T-cell (primary cell): ENCODE measurements at regions not wholly inside any gene's neighbourhood (a gene's known extent, or its start where the extent isn't known, plus 50 kb on each side); places are given as distances from the start of the nearest gene placed in this dataset.
A peak's percentile ranks its signal among the peaks of the same experiment; 100 is the strongest.

Experiments used
- ATAC-seq, 4 experiments: fragments of 200-7000 bp in 3 of 4; fragments of 150-1000 bp in 1 of 4; cut with Tn5 transposase; replicated peaks in 1 of 4; 1 replicate in 3 of 4; 2 replicates in 1 of 4; pipeline ENCODE4 v1.10.0; 2021; ENCODE audit warnings: moderate library complexity in 3 of 4, mild to moderate bottlenecking in 2 of 4, moderate number of reproducible peaks in 1 of 4
- CTCF ChIA-PET, 2 donors: fragments of 300-600 bp; sonication (Branson Sonifier 250); formaldehyde crosslinking; loops; one replicate each; lab custom pipeline; 2022; ENCODE audit warnings: antibody characterized with exemption in 2 of 2; lab: Charles Lee
- POLR2A ChIA-PET, 2 donors: fragments of 300-600 bp; sonication (Branson Sonifier 250); formaldehyde crosslinking; loops; one replicate each; lab custom pipeline; 2022; ENCODE audit warnings: antibody characterized with exemption in 2 of 2; lab: Charles Lee
- DNase-seq, 35 experiments: peaks; one replicate each; pipeline versions ENCODE4 v3.0.0 to v3.0.0-alpha.2; 2013 to 2023
- H3K27ac ChIP-seq: one replicate; pipeline ENCODE4 v1.5.1; 2013; ENCODE audit warnings: low read length
- H3K27me3 ChIP-seq, 2 experiments: replicated peaks in 1 of 2; 1 replicate in 1 of 2; 2 replicates in 1 of 2; pipeline versions ENCODE4 v1.6.1 to v1.7.0; 2013; ENCODE audit warnings: low read length in 1 of 2, mixed read lengths in 1 of 2; ENCODE audit not compliant: control insufficient read depth in 2 of 2, insufficient read depth in 2 of 2; ENCODE audit errors: extremely low read depth in 1 of 2
- H3K36me3 ChIP-seq, 2 donors: 1 replicate in 1 of 2; 2 replicates in 1 of 2; pipeline versions ENCODE4 v1.6.1 to v1.7.0; 2013; ENCODE audit warnings: low read length in 1 of 2; ENCODE audit not compliant: control insufficient read depth in 2 of 2, insufficient read depth in 1 of 2; ENCODE audit errors: extremely low read depth in 1 of 2
- H3K4me1 ChIP-seq, 2 experiments: 1 replicate in 1 of 2; 2 replicates in 1 of 2; pipeline versions ENCODE4 v1.6.1 to v1.7.0; 2013; ENCODE audit warnings: low read length in 2 of 2, mixed read lengths in 1 of 2; ENCODE audit not compliant: insufficient read depth in 2 of 2, control insufficient read depth in 1 of 2; ENCODE audit errors: extremely low read depth in 1 of 2
- H3K4me3 ChIP-seq, 2 donors: 1 replicate in 1 of 2; 2 replicates in 1 of 2; pipeline versions ENCODE4 v1.5.1 to v1.7.0; 2013; ENCODE audit warnings: mild to moderate bottlenecking in 2 of 2, low read length in 1 of 2, moderate library complexity in 1 of 2; ENCODE audit not compliant: control insufficient read depth in 1 of 2; ENCODE audit errors: extremely low read depth in 1 of 2
- H3K9me3 ChIP-seq: 2 replicates; pipeline ENCODE4 v1.7.0; 2013
- H3K27ac Mint-ChIP-seq, 2 donors: one replicate each; pipeline ENCODE4 v1.8.0; 2020 to 2021; ENCODE audit warnings: mild to moderate bottlenecking in 2 of 2, mixed read lengths in 2 of 2
- H3K27me3 Mint-ChIP-seq, 2 donors: one replicate each; pipeline ENCODE4 v1.8.0; 2021 to 2022; ENCODE audit warnings: mixed read lengths in 2 of 2
- H3K36me3 Mint-ChIP-seq: one replicate; pipeline ENCODE4 v1.8.0; 2021; ENCODE audit warnings: mixed read lengths
- H3K4me1 Mint-ChIP-seq, 3 donors: one replicate each; pipeline ENCODE4 v1.8.0; 2020 to 2022; ENCODE audit warnings: mixed read lengths in 3 of 3, mild to moderate bottlenecking in 1 of 3
- H3K4me3 Mint-ChIP-seq, 3 donors: one replicate each; pipeline ENCODE4 v1.8.0; 2020 to 2022; ENCODE audit warnings: mild to moderate bottlenecking in 3 of 3, mixed read lengths in 3 of 3, moderate library complexity in 3 of 3
- H3K9me3 Mint-ChIP-seq, 3 donors: one replicate each; pipeline ENCODE4 v1.8.0; 2020 to 2022; ENCODE audit warnings: mixed read lengths in 3 of 3
- WGBS: methylation state at CpG from one replicate; pipeline ENCODE4 v1.1.5; 2013; ENCODE audit warnings: missing lambda C conversion rate; ENCODE audit not compliant: insufficient coverage; 5-methylcytosine and 5-hydroxymethylcytosine counted together

DNA sequence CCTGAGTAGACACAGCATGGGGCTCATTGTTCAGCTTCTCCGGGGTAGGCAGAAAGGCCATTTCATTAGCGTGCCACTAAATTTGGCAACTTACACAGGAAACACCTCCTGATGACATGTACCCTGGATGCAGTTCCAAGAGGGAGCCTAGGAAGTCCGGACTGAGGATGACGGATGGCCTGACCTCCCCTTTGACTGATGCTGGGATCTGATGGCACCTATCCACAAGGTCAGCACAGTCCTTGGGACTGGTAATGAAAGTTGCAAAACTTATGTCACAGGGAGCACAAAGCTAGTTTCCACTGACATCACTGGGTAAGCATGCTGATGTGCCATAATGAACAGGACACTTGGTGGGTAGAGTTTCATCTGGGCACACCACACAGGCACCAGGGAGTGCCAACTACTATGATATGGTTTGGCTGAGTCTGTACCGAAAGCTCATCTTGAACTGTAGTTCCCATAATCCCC lies 126.7 kb upstream of the ARL4C start:
- Histone ChIP-seq H3K27me3 (peaks cover 0 to 8% of the 10 kb centered on the region in 2 experiments), H3K36me3 (no peaks in the 10 kb centered on the region), H3K9me3 (no peaks in the 10 kb centered on the region), H3K27ac (no peak overlapping the region), H3K4me1 (no peaks in the 10 kb centered on the region), H3K4me3 (no peak overlapping the region)
- Mint-ChIP-seq H3K27me3 (peaks cover 5 to 8% of the 10 kb centered on the region in 2 donors), H3K36me3 (no peaks in the 10 kb centered on the region), H3K9me3 (no peaks in the 10 kb centered on the region), H3K4me1 (peaks cover 9 to 12% (median 12%) of the 10 kb centered on the region in 3 donors), H3K4me3 (no peak overlapping the region), H3K27ac (no peak overlapping the region)
- ATAC-seq (no peak), DNase-seq (no peak)
- WGBS, result 94% methylated on average over 5 of the region's 5 CpGs
- ChIA-PET CTCF (no interaction called here), POLR2A (no interaction called here)

DNA sequence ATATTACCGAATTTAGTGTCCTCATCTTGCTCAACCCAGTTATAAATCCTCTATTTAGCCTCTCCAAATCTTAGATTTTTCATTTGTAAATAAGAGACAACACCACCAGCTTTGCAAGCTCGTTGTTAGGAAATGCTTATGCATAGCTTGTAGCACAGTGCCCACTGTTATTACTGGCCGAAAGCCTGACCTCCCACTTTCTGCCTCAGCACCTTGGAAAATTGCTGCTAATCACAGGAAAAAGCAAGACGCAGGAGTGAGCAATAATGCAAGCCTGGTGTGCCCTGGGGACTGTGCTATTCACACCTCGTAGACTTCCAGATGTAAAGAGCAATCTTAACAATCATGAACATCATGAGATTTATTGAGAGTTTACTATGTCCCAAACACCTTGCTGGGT lies 124.2 kb upstream of the ARL4C start:
- DNase-seq (no peak), ATAC-seq (no peak)
- H3K4me3 ChIP-seq, result no peak overlapping the region
- ChIA-PET POLR2A (no interaction called here), CTCF (no interaction called here)
- WGBS, result 65% methylated on average over 2 of the region's 5 CpGs
- H3K27ac Mint-ChIP-seq, result no peak overlapping the region
- no peaks in the 10 kb centered on the region for H3K4me1 ChIP-seq
- H3K9me3 ChIP-seq, result no peaks in the 10 kb centered on the region
- no peaks in the 10 kb centered on the region for H3K9me3 Mint-ChIP-seq
- H3K4me3 Mint-ChIP-seq, result no peak overlapping the region
- H3K27me3 ChIP-seq, result peaks cover 0 to 6% of the 10 kb centered on the region in 2 experiments
- H3K4me1 Mint-ChIP-seq, result peaks cover 9 to 12% (median 12%) of the 10 kb centered on the region in 3 donors
- H3K36me3 Mint-ChIP-seq, result no peaks in the 10 kb centered on the region
- no peak overlapping the region for H3K27ac ChIP-seq
- no peaks in the 10 kb centered on the region for H3K36me3 ChIP-seq
- peaks cover 1 to 5% of the 10 kb centered on the region in 2 donors for H3K27me3 Mint-ChIP-seq

DNA sequence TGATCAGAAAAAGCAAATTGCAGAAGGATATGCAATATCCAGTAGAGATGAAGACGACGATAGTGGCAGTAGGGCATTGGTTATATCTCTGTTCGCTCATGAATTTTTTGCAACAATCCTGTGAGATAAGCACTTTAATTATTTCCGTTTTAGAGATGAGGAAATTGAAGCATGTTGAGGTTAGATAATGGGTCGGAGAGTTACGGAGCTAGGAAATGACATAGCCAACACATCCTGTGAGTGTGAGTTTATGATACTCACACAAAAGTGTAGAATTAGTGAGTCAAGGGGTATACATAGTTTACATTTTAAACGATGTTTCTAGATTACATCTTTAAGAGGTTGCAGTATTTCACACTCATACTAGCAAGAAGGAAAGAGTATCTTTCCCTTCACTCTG lies 123.1 kb upstream of the ARL4C start:
- H3K27ac Mint-ChIP-seq, result no peak overlapping the region
- H3K9me3 Mint-ChIP-seq, result no peaks in the 10 kb centered on the region
- H3K9me3 ChIP-seq, result no peaks in the 10 kb centered on the region
- no peak overlapping the region for H3K27ac ChIP-seq
- ChIA-PET POLR2A (no interaction called here), CTCF (interaction anchor here in 1 of 2 donors (0.7 kb wide), 1 partner anchor 1940 kb away, joined by 5 read pairs; no protein-coding TSS in a partner anchor)
- peaks cover 1 to 5% of the 10 kb centered on the region in 2 donors for H3K27me3 Mint-ChIP-seq
- no peak overlapping the region for H3K4me3 ChIP-seq
- H3K4me3 Mint-ChIP-seq, result peak overlapping the region in 1 of 3 donors; percentile 0
- no peaks in the 10 kb centered on the region for H3K4me1 ChIP-seq
- no peaks in the 10 kb centered on the region for H3K36me3 Mint-ChIP-seq
- DNase-seq (no peak), ATAC-seq (peak in 1 of 4 experiments; percentile 15)
- H3K36me3 ChIP-seq, result no peaks in the 10 kb centered on the region
- 0% methylated on average over 6 of the region's 7 CpGs for WGBS
- H3K4me1 Mint-ChIP-seq, result peaks cover 9 to 12% (median 12%) of the 10 kb centered on the region in 3 donors
- H3K27me3 ChIP-seq, result no peaks in the 10 kb centered on the region

- CTCF ChIA-PET, result no interaction called here
- Histone ChIP-seq H3K36me3 (no peaks in the 10 kb centered on the region), H3K4me3 (no peak overlapping the region), H3K9me3 (no peaks in the 10 kb centered on the region), H3K27me3 (no peaks in the 10 kb centered on the region), H3K27ac (no peak overlapping the region), H3K4me1 (no peaks in the 10 kb centered on the region)
- Mint-ChIP-seq H3K27ac (no peak overlapping the region), H3K27me3 (peaks cover 11 to 12% of the 10 kb centered on the region in 2 donors), H3K9me3 (peaks cover 6 to 8% (median 7%) of the 10 kb centered on the region in 3 donors), H3K4me3 (no peak overlapping the region), H3K4me1 (peaks cover 9 to 12% (median 12%) of the 10 kb centered on the region in 3 donors), H3K36me3 (no peaks in the 10 kb centered on the region)
- WGBS, result 40% methylated on average over 1 of the region's 6 CpGs
- DNase-seq (no peak), ATAC-seq (no peak)
- POLR2A ChIA-PET, result no interaction called here
Observed at GRCh38 chr2:234615643-234616356, 118.9 kb upstream of the ARL4C start.

DNA sequence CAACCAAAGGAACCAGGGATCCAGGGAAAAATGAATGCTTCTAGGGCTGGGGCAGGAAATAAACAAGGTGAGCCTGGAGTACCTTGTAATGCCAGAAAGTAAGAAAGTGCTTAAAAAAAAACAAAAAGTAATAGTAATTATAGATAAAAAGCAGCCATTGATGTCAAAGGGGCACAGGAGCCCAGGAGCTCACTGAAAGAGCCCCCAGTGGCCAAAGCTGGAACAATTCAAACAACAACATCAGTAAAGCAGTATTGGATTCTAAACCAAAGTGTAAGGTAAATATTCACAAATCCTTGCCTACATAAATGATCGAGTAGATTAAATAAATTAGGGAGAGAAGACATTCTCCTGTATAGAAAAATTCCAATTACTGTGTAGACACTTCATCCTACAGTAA lies 114.3 kb upstream of the ARL4C start:
- no peak overlapping the region for H3K4me3 Mint-ChIP-seq
- H3K36me3 Mint-ChIP-seq, result no peaks in the 10 kb centered on the region
- peaks cover 29 to 42% of the 10 kb centered on the region in 2 donors for H3K27me3 Mint-ChIP-seq
- H3K27me3 ChIP-seq, result peaks cover 0 to 21% of the 10 kb centered on the region in 2 experiments
- CTCF ChIA-PET, result interaction anchor here in 1 of 2 donors (0.9 kb wide), 1 partner anchor 14 kb away, joined by 3 read pairs; no protein-coding TSS in a partner anchor
- no peak overlapping the region for H3K4me3 ChIP-seq
- no peaks in the 10 kb centered on the region for H3K4me1 Mint-ChIP-seq
- no peaks in the 10 kb centered on the region for H3K9me3 ChIP-seq
- H3K27ac Mint-ChIP-seq, result no peak overlapping the region
- WGBS, result no CpG with 5 or more reads among the region's 1 CpG
- no peak overlapping the region for H3K27ac ChIP-seq
- ATAC-seq (no peak), DNase-seq (no peak)
- POLR2A ChIA-PET, result no interaction called here
- no peaks in the 10 kb centered on the region for H3K4me1 ChIP-seq
- peaks cover 6 to 8% (median 7%) of the 10 kb centered on the region in 3 donors for H3K9me3 Mint-ChIP-seq
- H3K36me3 ChIP-seq, result no peaks in the 10 kb centered on the region

GRCh38 chr2:234608946-234609345 lies 112.1 kb upstream of the ARL4C start:
- DNase-seq (no peak), ATAC-seq (no peak)
- Histone ChIP-seq H3K4me3 (no peak overlapping the region), H3K27ac (no peak overlapping the region), H3K36me3 (no peaks in the 10 kb centered on the region), H3K4me1 (no peaks in the 10 kb centered on the region), H3K27me3 (peaks cover 0 to 38% of the 10 kb centered on the region in 2 experiments), H3K9me3 (no peaks in the 10 kb centered on the region)
- Mint-ChIP-seq H3K27me3 (peaks cover 41 to 56% of the 10 kb centered on the region in 2 donors), H3K4me3 (no peak overlapping the region), H3K4me1 (no peaks in the 10 kb centered on the region), H3K27ac (no peak overlapping the region), H3K36me3 (no peaks in the 10 kb centered on the region), H3K9me3 (peaks cover 6 to 8% (median 7%) of the 10 kb centered on the region in 3 donors)
- 91% methylated on average over 3 of the region's 4 CpGs for WGBS
- POLR2A ChIA-PET, result no interaction called here
- CTCF ChIA-PET, result interaction anchor here in 1 of 2 donors (0.6 kb wide), 1 partner anchor 65 kb away, joined by 6 read pairs; no protein-coding TSS in a partner anchor
